ENCODE measurements at regions not wholly inside any gene's neighbourhood (a gene's known extent, or its start where the extent isn't known, plus 50 kb on each side); places are given as distances from the start of the nearest gene placed in this dataset.

GRCh38 chr1:195745189-195746010, 862.8 kb downstream of the KCNT2 start:
- TF ChIP-seq CTCF (IDR thresholded peaks at IDR 0.05), result no peak
- Mint-ChIP-seq H3K4me1 (ENCODE audit: low read depth) (peaks cover 41% of the 10 kb centered on the region), H3K27ac (peak overlapping the region; percentile 0; the same call in 1 of the 2 replicates), H3K27me3 (ENCODE audit: insufficient read depth) (no peaks in the 10 kb centered on the region), H3K9me3 (peaks cover 18% of the 10 kb centered on the region), H3K36me3 (ENCODE audit: low read depth) (peaks cover 12% of the 10 kb centered on the region), H3K4me3 (no peak overlapping the region)
- DNase-seq, result peak; percentile 46

- DNase-seq, result no peak
- no peak for TF ChIP-seq CTCF (IDR thresholded peaks at IDR 0.05)
- H3K27ac Mint-ChIP-seq, result no peak overlapping the region
- peaks cover 44% of the 10 kb centered on the region for H3K4me1 Mint-ChIP-seq (ENCODE audit: low read depth)
- H3K9me3 Mint-ChIP-seq, result peaks cover 18% of the 10 kb centered on the region
- no peaks in the 10 kb centered on the region for H3K27me3 Mint-ChIP-seq (ENCODE audit: insufficient read depth)
- peaks cover 12% of the 10 kb centered on the region for H3K36me3 Mint-ChIP-seq (ENCODE audit: low read depth)
- no peak overlapping the region for H3K4me3 Mint-ChIP-seq
These were observed 864.0 kb downstream of the KCNT2 start for GRCh38 chr1:195744256-195744655.

- TF ChIP-seq CTCF (IDR thresholded peaks at IDR 0.05), result no peak
- Mint-ChIP-seq H3K27me3 (ENCODE audit: insufficient read depth) (no peaks in the 10 kb centered on the region), H3K36me3 (ENCODE audit: low read depth) (peaks cover 12% of the 10 kb centered on the region), H3K4me1 (ENCODE audit: low read depth) (peaks cover 55% of the 10 kb centered on the region), H3K27ac (peak overlapping the region; percentile 75), H3K9me3 (peaks cover 18% of the 10 kb centered on the region), H3K4me3 (peak overlapping the region; percentile 16; the same call in 1 of the 2 replicates)
- DNase-seq, result peak; percentile 65
These were observed 867.4 kb downstream of the KCNT2 start for GRCh38 chr1:195740862-195741261.

DNA sequence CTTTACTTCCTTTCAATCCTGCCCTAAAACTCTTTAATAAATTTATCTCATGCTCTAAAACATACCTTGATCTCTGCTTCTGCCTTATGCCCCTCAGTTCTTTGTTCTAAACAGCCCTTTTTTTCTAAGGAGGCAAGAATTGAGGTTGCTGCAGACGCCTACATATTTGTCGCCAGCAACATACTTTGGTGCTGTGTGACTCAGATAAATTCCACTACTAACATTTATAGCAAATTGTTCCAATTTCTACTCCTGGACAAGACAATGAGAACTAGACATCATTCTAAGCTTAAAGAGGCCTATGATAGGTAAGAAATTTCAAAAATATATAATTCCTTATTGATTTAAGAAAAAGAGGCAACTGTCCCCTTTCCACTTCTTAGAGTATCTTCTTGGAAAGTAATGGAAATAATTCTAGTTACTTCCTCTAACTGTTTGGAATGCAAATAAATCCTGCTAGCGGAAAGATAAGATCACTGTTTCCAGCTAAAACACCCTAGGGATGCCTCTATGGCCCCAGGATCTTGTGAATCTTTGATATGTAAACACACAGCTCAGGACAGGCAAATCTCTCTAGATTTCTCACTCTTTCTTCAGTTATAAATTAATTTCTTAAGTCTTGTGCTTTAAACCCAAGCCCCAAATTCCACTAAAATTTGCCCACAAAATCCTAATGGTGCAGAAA, 869.1 kb downstream of the KCNT2 start:
- Mint-ChIP-seq H3K27me3 (ENCODE audit: insufficient read depth) (no peaks in the 10 kb centered on the region), H3K9me3 (peaks cover 18% of the 10 kb centered on the region), H3K4me3 (peak overlapping the region; percentile 53), H3K36me3 (ENCODE audit: low read depth) (peaks cover 12% of the 10 kb centered on the region), H3K27ac (peak overlapping the region; percentile 75), H3K4me1 (ENCODE audit: low read depth) (peaks cover 44% of the 10 kb centered on the region)
- DNase-seq, result peak; percentile 60
- TF ChIP-seq CTCF (IDR thresholded peaks at IDR 0.05), result no peak

GRCh38 chr1:195735140-195735539, 873.1 kb downstream of the KCNT2 start:
- peaks cover 20% of the 10 kb centered on the region for H3K36me3 Mint-ChIP-seq (ENCODE audit: low read depth)
- no peak overlapping the region for H3K27ac Mint-ChIP-seq
- no peak for TF ChIP-seq CTCF (IDR thresholded peaks at IDR 0.05)
- no peak for DNase-seq
- peaks cover 40% of the 10 kb centered on the region for H3K4me1 Mint-ChIP-seq (ENCODE audit: low read depth)
- no peaks in the 10 kb centered on the region for H3K27me3 Mint-ChIP-seq (ENCODE audit: insufficient read depth)
- no peak overlapping the region for H3K4me3 Mint-ChIP-seq
- no peaks in the 10 kb centered on the region; the same call in 1 of the 2 replicates for H3K9me3 Mint-ChIP-seq
